RPMI7951 (cell line): ENCODE measurements at regions not wholly inside any gene's neighbourhood (a gene's known extent, or its start where the extent isn't known, plus 50 kb on each side); places are given as distances from the start of the nearest gene placed in this dataset.
A peak's percentile ranks its signal among the peaks of the same experiment; 100 is the strongest.

Experiments
- DNase-seq: peaks from one replicate; pipeline ENCODE4 v3.0.0-alpha.2; 2012; ENCODE audit warnings: low read depth

DNA sequence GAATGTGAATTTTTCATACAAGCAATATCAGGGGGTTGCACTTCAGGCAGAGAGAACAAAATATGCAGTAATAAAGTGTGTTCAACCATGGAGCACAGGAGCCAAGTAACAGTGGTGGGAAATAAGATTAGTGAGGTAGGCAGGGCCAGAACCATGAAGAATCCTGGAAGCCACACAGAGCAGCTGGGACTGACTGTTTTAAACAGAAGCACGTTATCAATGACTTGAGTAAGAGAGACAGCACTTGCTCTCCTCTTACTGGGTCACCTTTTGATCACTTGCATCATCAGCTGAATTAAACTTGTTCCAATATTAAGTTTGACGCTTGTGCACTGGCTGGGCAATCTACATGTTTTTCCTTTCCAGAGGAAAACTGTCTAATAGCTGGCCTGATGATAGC lies 238.5 kb downstream of the TBX18 start:
- DNase-seq: no peak

DNA sequence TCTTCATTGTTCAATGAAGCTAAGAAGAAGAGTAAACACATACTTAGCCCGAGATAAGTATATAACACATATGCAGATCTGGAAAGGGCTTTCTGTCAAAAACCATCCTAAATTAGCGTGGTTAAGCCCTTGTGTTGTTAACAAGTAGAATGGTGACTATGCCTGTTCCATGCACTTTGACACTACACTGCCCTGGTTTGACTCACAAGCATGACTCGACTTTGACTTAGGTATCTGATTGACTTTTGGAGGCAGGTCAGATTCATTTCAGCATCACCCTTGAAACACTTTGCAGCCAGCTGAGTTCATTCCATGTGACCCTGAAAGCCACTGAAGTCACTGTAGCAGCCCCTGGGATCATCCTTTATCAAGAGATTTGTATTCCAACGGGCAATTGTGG lies 239.8 kb downstream of the TBX18 start:
- peak; percentile 22 for DNase-seq

DNA sequence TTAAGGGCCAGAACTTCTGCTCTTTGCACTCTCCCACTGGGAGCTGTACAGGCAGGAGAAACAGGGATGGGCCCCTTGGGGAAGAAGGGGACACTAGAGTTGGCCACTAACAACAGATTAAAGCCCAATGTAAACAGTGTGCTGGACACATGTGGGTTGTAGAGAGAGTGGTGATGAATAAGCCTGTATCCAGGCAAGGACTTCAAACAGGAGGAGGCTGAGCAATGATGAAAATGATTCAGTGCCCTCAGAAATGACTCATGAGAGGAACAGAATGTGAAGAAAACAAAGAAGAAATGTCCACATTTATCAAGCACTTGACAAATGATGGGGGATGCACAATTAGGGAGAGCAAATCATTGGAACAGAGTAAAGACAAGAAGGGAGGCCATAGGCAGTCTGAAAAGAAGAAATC lies 242.3 kb downstream of the TBX18 start:
- peak; percentile 95 for DNase-seq

DNA sequence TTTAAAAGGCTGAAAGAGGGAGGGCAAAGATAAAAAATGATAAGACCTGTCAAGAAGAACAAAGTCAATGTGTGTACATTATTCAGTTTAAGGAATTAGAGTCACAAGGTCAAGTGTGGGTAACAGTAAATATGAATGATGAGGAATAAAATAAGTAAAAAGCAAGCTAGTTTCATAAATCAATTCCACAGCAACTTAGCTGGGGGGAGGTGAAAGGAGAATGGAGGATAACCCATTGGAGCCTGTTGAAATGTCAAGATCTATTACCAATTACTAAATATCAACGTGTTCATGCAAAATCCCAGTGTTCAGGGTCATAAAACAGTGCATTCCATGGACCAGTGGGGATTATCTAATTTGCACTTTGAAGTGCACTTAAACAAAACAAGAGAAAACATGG lies 242.9 kb downstream of the TBX18 start:
- no peak for DNase-seq

DNA sequence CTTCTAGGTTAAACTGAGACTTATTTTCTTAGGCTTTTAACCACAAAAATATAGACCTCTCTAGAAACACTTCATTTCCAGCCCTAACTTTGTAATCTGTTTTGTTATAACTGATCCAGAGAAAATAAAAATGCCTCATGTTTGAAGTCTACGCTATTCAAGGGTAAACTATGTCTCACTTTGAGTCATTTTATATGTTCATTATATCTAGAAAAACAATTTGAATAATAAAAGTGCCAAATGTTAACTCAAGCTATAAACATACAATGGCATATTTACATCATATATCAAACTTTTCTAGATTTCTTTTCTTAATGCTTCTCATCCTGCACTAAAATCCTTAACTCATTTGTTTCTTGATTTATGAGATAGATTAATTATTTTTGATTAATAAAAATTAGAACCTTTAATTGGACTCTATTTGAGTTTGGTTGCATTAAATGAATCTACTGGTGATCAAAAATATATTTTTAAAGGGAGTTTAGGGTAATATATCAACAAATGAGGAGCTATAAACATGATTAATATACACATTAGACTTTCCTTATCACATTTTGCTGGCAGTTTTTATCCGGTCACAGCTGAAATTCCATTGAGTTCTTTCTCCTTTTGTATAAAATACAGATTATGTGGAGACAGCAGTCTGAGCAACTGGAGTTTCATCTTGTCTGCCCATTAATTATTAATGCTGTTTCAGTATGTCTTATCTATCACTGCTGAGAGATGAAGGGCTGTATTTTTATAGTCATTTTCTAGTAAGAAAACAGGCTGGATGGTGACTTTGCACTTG lies 246.5 kb downstream of the TBX18 start:
- DNase-seq: no peak

DNA sequence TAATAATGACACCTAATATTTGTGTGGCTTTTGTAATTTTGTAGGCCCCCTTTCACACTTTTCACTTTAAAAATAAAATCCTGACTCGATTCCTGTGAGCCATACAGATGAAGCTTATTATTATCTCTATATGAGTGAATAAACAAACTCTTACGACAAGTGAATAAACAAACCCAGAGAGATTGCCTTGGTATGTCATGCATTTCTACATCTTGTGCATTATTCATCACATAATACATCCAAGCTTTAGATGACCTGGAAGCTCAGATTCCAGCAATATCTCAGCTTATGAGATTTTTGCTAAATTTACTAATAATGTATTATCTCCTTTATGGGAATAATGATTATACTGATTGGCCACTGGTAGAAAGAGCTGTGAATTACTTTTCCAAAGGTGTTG lies 248.2 kb downstream of the TBX18 start:
- DNase-seq: no peak

DNA sequence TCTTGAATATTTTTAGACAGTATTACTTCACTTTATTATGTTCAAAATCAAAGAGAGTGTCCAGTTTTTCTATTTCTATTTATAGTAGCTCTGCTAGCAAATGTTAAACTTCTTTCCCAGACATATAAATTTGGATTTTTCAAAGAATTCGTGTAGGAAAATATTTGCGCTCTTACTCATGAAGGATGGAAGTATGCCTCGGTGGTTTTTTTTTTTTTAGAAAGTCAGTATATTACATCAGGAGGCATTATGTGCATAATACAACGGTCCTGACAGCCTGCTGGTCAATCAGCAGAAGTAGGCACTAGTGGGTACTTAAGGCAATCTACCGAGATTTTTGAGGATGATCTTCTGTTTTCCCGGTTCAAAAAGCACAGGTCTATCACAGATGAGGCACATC lies 249.3 kb downstream of the TBX18 start:
- peak; percentile 69 for DNase-seq

DNA sequence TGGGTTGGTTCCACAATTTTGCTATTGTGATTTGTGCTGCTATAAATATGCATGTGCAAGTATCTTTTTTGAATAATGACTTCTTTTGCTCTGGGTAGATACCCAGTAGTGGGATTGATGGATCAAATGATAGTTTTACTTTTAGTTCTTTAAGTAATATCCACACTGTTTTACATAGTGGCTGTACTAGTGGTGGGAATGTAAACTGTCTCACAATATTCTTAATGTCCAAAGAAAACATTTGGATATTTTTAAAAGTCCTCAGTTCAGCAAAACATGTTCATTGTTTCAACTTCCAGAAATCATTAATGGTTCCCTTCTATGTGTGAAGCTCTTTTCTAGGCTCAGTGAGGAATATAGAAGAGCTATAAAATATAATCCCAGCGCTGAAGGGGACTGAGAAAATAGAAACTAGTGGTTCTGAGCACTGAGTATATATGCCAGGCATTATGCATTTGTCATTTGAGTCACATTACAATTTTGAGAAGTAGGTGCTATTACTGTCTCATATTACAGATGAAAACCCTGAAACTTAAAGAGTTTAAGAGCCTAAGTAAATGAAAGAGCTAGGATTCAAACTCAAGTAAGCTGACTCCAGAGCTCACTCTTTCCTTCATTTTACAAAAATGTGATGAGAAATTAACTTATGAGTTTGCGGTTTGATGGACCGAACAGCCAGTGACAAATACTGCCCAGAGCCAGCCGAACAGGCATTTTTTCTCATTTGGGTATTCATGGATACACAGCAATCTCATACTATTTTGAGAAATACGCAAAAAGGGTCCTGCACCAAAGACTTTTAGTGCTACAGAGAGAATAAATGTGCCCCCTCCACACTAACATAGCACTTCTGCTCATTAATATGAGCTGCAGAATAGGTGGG lies 250.1 kb downstream of the TBX18 start:
- no peak for DNase-seq

DNA sequence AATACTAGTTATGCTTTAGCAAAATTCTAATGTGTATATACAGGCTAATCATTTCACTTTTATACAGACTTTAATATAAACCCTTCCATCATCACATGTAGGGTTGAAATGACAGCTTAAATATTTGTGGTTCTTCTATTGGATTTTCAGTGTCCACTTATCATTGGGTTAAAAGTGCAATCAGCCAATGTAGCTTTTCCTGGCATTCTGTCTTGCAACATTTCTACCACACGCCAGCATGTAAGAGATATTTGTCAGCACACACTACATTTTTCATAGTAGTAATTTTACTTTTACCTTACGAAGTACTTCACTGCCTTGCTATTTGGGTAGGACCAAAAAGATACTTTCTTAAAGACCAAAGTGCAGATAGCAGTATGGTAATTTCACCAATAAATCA lies 252.0 kb downstream of the TBX18 start:
- DNase-seq: no peak

DNA sequence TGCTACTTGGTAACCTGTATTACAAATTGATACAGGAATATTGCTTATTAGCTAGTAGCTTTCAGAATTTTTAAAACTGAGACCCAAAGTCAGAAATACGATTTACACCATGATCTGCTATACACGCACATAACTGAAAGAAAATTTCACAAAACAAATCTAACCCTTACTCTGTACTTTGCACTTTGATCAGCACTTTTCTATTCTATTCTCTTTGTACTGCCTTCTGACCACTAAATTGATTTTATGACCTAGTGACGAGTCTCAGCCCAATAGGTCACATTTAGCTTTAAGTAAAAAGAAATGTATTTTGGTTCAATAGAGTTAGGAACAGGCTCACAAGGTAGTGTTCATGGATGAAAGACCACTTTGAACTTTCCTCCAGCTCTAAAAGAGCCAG lies 252.5 kb downstream of the TBX18 start:
- no peak for DNase-seq

DNA sequence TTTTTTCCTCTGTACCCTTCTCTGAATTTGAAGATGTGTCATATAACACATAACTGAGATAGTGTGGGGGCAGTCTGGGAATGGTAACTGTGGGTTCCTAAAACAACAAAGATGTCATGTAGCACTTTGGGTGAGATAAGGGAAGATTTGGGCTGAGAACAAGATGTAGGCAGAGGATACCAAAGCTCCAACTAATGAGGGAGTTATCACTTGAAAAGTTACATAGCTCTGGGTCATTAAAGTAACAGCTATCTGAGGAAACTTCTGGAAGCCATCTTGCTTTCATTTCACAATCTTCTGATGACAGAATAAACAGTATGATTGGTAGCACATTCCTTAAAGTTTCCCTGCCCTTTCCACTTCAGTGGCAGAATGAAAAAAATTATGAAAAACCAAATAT lies 255.4 kb downstream of the TBX18 start:
- DNase-seq: no peak

DNA sequence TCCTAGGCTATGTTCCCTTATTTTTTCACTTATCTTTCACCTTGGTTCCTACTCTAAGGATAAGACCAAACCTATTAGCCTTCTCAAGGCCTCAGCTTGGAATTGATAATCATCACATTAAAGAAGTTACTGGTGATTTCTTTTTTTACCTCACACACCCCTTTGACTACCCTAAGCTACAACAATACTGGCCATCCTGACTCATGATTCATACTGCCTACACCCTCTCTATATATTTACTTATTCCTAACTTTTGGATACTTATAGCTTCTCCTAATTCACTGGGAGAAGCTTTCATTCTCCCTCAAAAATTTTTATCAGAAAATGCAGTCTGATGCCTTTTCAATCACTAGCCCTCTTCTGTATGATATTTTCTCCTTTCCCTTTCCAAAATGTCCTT lies 256.1 kb downstream of the TBX18 start:
- no peak for DNase-seq

DNA sequence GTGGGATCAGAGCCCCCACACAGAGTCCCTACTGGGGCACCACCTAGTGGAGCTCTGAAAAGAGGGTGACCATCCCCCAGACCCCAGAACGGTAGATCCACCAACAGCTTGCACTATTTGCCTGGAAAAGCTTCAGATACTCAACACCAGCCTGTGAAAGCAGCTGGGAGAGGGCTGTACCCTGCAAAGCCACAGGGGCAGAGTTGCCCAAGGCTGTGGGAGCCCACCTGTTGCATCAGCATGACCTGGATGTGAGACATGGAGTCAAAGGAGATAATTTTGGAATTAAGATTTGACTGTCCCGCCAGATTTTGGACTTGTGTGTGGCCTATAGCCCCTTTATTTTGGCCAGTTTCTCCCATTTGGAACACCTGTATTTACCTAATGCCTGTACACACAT lies 260.4 kb downstream of the TBX18 start:
- DNase-seq: no peak

DNA sequence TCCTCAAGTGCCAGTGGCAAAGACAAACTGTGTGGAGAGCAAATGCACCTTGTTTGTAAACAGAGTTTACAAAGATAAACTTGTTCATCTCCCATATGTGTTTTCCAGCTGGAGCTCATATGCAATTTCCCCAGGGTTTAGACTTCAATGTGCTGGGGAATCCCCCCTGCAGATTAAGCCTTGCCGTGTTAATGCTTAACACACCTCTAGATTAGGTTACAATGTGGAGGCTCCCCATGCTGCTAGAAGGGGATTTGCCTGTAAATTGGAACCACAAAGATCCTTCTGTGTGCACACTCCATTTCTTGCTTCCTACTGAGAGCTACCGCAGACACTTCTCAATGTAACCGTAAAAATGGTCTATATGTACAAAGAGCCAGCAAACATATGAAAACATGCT lies 263.1 kb downstream of the TBX18 start:
- DNase-seq: no peak

DNA sequence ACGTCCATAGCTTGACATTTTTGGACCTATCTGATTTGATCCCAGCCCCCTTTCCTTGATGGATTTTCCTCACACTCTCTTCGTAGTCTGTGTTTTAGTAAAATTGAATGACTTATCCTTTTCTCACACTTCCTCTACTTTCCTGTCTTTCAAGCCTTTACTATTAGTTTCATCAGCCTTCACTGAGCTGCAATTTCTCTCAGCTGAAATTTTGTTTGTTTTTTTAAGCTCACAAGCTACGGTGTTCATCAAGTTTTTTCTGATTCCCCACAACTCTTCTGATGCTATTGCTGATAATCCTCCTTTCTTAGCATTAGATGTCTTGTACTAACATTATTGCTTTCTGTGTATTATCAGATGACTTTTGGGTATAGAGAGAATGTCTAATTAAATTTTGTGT lies 263.7 kb downstream of the TBX18 start:
- no peak for DNase-seq

DNA sequence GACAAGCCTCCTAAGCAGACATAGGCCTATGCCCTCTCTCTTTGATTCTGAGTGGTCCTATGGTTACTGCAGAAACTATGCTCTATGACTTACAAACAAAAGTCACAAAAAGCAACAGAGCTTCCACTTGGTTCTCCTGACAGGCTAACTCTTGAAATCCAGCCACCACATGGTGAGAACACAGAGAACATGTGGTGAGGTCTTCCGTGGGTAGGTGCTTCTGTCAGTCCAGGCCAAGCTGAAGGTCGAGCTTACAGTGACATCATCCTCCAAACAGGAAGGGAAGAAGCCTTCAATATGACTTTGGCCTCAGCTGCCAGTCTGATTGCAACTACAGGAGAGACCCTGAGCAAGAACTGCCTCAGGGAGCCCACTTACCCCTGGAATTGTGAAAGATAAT lies 265.5 kb downstream of the TBX18 start:
- peak; percentile 16 for DNase-seq

DNA sequence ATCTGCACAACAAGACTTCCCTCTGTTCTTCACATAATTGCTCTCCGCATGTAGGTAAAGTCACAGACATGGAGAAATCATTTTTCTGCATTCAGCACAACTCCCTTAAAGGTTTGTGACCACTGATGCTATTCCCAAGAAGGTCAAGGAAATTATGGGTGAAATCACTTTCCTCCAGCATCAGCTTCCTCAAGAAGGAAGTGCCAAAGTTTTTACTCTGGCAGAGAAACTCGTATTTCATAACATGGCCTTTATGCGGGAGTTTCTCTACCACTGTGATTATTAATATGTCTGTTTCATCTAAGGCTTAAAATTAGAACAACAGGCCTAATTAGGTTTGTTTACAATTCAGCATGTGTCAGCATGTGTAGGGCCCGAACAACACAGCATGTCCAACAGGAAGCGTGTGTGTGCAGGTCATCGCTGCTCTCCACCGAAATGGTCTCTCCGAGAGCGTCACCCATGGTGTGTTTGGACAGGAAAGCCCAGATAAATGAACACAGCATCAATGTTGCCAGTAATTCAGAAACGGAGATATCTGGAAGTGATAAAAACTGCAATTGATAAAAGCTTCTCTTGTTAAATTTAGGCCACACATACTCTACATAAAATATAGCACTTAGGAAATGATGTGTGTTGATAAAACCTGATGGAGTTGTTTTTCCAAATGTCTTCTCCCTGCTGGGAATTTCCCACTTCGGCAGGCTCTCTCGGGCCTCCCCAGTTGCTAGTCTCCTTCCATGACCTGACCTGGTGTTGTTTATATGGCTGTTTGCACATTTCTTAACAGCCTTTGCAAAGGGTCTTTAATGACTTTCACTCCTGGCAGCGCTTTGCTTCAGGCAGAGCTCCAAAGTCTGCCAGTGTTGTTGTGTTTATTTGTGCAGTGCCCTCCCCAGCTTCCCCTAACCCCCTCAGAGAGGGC lies 265.1 kb upstream of the CEP162 start:
- no peak for DNase-seq

DNA sequence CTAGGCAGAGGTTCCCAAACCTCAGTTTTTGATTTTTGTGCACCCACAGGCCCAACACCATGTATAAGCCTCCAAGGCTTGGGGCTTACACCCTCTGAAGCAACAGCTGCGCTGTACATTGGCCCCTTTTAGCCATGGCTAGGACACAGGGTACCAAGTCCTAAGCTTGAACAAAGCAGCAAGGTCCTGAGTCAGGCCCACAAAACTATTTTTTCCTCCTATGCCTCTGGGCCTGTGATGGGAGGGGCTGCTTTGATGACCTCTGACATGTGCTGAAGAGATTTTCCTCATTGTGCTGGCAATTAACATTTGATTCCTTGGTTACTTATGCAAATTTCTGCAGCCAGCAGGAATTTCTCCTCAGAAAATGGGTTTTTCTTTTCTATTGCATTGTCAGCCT lies 262.2 kb upstream of the CEP162 start:
- DNase-seq: no peak

DNA sequence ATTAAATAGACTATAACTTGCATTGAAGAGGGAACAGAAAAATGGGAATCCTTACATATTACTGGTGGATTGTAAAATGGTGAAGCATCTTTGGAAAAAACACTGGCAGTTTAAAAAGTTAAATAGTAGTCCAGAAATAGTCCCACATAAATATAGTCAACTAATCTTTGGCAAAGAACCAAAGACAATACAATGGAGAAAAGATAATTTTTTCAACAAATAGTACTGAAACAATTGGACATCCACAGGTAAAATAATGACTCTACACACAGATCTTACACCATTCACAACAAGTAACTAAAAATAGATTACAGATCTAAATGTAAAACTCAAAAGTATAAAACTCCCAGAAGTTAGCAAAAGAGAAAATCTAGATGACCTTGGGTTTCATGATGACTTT lies 259.1 kb upstream of the CEP162 start:
- no peak for DNase-seq

DNA sequence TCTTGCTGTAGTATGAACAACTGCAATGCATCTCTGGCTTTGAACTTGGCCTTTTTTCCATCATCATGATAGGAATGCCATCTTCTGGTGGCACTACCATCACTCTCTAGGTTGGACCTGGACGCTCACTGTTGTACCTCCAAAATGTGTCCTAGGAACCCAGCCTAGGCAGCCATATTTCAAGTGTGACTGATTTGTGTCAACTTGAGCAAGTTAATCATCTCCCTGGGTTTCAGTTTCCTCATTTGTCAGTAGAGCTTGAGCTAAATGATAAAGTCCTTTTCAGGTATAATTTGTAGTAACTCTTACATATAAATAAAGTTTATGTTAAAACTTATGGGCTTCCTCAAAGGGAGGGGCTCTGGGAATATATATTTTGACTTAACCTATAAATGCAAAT lies 241.7 kb upstream of the CEP162 start:
- DNase-seq: no peak

DNA sequence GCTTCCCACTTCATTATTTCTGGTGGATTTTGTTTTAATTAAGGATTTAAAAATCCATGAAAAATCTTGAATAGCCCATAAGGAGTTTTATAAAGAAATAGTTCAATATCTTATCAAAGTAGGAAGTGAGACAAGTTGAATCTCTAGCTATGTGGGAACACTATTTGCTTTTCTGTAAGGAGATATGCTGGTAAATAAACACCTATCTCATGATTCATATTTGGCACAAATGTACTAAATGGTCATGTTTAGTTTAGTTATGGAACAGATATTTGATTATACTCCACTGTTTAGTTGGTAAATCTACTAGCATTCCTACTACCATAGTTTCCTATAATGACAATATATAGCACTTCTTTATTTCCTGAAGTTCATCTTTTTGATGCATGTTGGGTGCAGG lies 239.9 kb upstream of the CEP162 start:
- DNase-seq: no peak

DNA sequence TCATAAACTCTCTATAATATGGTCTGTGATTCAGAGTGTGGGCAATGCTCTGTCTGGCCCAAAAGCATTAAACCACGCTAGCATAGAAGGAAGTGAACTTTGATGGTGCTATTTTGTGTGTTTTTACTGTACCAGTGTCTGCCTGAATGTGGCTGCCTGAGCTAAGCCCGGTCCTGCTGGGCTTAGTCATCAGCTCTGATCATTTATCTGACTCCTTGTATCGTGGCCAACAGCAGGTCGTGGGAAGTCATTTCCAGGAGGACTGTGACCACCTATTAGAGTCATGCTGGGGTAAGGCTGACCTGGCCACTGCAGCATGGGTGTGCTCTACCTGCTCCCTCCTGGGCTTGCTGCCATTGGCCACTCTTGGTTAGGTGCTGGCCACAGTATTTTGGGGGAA lies 239.1 kb upstream of the CEP162 start:
- peak; percentile 83 for DNase-seq
